ENCODE measurements at regions not wholly inside any gene's neighbourhood (a gene's known extent, or its start where the extent isn't known, plus 50 kb on each side); places are given as distances from the start of the nearest gene placed in this dataset.
"Not testable (repeated sequence)": the region's sequence is repeated elsewhere in the genome, so short reads cannot be mapped to it uniquely, and the experiment has no call there.

DNA sequence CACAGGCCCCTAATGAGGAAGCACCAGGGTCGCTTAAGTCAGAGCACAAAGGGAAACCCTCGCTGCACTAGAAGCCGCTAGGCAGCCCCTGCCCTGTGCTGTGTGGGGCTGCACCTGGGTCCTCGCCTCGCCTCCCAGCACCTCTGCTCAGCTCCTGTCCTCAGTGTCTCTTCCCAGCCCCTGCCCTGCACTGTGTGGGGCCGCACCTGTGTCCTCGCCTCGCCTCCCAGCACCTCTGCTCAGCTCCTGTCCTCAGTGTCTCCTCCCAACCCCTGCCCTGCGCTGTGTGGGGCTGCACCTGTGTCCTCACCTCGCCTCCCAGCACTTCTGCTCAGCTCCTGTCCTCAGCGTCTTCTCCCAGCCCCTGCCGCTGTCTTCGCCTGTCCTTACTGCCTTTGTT is 342.8 kb downstream of the EIPR1 start:
- no peak for DNase-seq

DNA sequence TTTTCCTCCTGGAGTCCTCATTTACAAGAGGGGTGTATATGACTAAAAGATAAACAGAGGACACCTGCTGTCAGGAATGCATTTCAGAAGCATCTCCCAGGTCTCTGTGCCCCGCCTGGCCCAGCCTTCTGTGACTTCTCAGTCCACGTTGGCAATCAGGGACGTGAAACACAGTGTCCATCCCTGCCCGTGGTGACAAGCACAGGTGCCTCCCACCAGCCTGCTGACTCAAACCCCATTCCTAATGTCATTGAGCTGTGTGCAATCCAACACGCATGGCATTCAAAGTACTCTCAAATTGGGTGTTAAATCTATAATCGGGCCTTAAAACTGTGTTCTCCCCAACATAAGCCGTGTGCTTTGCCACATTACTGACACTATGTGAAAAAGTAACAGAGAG is 343.2 kb downstream of the EIPR1 start:
- DNase-seq = no peak

DNA sequence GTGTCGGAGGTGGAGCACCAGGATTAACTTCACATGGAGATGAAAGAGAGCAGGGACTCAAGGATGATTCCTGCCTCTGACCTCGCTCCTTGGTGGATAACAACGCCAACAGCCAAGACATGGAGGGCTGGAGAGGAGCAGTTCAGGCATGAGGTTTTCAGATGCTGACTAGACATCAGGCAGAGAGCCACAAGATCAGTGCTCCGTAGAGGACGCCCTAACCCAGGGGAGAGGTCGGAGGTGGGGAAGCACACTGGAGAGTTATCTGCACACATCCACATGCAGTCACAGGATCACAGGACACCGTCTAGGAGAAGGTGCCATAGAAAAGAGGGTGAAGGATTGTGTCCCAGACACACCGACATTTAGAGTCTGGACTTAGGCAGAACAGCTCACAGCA is 344.3 kb downstream of the EIPR1 start:
- no peak for DNase-seq

DNA sequence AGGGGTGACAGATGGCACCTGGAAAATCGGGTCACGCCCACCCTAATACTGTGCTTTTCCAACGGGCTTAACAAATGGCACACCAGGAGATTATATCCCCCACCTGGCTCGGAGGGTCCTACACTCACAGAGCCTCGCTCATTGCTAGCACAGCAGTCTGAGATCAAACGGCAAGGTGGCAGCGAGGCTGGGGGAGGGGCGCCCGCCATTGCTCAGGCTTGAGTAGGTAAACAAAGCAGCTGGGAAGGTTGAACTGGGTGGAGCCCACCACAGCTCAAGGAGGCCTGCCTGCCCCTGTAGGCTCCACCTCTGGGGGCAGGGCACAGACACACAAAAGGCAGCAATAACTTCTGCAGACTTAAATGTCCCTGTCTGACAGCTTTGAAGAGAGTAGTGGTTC is 346.8 kb downstream of the EIPR1 start:
- DNase-seq = not testable (repeated sequence)

DNA sequence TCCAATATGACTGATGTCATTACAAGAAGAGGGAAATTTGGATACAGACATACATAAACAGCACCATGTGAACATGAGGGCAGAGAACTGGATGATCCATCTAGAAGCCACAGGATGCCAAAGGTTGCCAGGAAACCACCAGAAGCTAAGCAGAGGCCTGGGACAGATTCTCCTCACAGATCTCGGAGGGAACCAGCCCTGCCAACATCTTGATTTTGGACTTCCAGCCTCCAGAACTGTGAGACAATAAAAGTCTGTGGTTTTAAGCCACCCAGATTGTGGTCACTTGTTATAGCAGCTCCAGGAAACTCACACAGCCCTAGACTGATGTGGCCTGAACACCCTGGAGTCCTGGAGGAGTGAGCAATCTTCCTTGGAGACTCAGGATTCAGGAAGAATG is 351.6 kb downstream of the EIPR1 start:
- DNase-seq = peak; percentile 30

DNA sequence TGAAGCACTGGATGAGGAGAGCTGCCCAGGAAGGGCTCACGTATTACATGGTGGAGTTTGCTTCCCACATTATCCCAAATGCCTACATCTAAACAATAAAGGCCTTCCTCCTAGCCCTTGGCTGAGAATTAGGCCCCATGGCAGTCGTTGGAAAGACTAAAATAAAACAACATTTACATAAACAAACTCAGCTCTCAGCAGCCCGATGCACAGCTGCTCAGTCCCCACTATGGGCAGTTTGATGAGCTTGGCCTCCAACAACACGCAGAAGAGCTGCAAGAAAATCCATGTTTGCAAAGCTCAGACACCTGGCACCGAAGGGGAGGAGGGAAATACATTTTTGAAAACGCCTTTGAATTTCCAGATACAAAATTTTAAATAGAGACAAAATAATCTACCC is 352.4 kb downstream of the EIPR1 start:
- peak; percentile 86 for DNase-seq

DNA sequence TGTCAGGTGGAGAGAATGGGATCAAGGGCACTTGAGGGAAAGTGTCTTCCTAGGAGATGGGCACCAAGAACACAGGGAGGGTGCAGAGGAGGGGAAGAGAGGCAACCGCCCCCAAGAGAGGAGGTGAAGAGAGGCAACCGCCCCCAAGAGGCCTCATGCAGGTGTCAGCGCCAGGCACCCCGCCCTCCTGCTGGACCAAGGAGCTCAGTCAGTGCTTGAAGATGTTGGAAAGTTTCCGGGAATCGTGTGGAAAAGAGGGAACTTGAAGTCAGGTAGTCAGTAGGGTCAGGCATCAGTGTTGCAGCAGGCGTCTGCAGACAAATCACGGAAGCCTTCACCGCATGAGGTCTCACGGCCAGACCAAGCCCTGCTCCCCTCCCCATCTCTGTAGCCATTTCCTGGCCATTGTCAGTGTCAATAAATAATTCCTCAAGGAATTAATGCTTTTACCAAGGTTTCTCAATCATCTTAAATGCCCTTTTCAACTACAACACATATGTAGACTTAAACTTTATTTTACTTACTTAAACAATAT is 353.1 kb downstream of the EIPR1 start:
- DNase-seq = no peak

DNA sequence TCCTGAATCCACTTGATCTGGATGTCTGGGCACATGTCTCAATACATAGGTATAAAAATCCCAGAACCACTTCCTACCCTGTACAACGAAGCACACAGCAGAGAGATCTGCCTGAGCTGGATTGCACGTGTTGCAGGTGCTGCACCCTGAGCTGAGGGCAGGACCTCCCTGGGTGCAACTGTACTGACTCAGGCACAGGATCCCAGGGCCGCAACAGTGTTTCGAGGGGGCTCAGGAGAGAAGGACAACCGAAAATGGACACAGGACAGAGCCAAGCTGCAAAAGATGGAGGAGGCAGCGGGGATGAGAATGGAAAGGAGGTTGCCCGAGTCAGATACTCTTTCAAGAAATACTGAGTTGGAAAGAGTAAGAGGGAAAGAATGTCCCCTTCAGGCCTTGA is 354.1 kb downstream of the EIPR1 start:
- no peak for DNase-seq

DNA sequence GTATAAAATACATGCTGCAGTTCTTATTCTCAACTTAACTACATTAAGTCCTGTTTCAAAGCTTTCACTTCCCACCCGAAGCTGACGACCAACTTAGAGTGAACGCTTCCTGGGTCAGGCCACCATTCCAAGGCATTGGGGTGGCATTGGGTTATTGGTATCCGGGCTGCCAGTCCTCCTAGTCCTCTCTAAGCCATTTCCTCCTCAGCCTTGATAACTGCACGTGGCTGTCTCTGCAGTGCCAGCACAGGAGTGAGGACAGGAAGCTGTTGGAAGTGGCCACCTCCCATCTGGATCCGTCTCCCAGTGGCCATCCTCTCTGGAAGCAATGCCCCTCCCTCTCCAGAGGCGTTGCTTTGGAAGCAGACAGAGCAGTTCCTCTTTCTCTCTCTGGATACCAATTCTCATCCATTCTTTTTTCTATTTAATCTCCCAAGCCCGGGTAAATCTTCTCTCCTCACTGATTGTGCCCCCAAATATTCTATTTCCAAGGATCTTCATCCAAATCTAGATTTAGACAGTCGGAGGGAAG is 354.7 kb downstream of the EIPR1 start:
- no peak for DNase-seq

DNA sequence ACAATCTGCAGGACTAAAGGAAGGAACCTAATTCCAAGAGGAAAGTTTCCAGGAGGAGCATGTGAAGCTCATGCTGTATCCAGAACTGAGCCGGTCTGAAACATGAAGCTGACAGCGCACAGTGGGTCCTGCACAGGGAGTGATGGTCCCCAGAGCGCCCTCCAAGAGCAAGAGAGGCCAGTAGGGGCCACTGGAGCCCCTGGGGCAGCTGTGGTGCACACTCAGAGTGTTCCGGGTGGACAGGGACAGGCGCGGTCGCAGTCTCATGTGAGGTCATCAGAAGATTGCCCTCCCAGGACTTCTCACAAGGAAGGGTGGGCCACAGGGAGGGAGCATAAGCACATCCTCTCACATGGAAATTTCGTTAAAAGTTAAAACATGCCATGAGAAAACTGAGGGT is 355.9 kb downstream of the EIPR1 start:
- DNase-seq = no peak

DNA sequence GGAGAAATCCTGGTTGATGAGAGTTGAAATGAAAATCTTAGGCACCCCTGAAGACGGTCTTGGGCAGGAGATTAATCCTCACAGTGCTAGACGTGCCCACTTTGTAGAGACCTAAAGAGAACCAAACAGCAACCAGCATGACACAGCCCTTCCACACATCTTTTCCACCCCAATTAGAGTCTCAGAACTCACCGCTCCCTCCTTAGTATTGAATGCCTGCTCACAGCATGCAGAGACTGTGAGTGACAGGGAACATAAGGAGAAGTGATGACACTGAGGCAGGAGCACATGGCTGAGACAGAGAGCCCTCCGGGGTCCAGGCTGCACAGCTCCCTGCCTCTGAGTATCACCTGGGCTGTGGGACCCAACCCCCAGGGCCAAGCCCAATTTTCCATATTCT is 367.6 kb downstream of the EIPR1 start:
- no peak for DNase-seq

DNA sequence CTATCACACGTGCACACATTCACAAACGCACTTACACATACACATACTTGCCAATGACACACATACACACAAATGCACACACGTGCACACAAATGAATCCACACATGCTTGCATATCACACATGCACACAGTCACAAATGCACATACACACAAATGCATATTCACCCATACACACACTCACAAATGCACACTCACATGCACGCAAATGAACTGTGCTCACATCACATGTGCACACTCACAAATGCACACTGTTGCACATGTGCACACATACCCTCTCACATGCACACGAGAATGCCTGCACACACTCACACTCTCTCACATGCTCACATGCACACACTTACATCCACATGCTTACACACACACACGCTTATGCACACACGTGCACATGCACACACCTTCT is 368.1 kb downstream of the EIPR1 start:
- DNase-seq = no peak

DNA sequence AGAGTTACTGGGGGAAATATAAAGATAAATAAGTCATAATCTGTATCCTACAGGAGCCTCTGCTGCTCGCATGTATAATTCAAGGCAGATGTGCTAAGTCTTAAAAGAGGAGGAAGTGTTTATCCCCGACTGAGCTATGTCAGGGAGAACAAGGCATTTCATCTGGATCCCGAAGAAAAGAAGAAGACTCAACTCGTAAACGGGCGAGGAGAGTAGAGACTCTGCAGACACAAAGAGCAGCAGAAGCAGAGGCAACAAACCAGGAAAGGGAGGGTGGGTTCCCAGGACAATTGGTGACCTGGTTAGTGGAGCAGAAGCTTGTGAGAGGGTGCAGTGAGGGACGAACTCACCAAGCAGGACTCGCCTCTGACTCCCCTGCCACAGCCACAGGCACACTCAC is 368.6 kb downstream of the EIPR1 start:
- no peak for DNase-seq

DNA sequence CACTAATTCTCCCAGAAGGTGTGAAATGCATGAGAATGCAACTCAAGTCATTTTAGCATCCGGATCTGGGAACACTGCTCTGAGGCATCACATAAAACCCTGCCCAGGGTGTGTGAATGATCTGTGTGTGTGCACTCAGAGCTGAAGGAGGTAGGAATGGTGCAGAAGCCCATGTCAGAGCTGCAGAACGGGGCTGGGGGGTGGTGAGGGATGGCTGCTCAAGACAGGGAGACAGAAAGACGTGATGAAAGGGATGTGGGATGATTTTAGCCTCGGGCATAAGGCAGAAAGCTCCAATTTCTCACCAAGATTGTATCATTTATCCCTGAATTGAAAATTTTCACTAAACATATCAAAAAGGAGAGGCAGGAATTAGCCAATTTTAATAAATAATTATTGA is 369.1 kb downstream of the EIPR1 start:
- DNase-seq = no peak

DNA sequence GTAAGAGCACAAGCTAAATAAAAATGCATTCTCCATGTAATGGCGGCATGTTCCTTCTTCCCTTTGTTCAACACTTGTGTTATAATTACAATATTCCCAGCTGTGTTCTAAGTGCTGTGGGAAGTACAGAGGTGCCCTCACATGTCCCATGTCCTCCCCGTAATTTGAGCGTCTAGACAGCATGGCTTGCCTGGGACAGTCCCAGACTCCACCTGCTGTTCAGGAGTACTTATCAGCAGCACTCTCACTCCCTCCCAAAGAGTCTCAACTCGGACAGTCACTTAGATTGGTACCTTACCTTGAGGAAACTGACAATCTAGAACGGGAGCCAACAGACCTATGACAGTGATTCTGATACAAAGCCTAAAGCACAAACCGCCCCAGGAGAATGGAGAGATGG is 370.5 kb downstream of the EIPR1 start:
- no peak for DNase-seq

DNA sequence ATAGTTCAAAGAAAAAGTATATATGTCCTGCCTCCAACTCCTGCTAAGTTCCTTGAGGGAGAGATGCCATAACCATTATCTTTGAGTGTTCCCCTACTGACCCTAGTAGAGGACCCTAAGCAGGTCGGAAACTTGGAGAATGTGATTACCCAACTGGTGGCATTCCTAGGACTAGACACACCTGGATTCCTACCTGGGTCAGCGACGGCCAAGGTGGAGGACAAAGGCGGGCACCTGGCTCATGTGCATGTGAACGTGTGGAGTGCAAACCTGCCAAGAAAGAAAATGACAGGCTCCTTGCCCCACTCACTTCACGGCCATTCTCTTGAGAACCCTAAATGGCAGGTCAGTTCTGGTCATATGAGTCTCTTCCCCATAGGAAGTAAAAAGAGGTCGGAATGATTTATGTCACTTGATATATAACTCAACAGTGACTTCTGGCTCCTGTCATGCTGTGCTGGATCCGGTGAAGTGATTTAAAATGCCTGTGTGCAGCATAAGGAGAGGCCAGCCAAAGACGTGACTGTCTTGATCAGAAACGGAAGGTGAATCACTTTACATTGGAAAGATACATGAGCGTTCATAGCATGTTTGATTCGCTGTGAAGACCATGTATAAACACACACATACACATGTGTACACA is 371.6 kb downstream of the EIPR1 start:
- DNase-seq = no peak

DNA sequence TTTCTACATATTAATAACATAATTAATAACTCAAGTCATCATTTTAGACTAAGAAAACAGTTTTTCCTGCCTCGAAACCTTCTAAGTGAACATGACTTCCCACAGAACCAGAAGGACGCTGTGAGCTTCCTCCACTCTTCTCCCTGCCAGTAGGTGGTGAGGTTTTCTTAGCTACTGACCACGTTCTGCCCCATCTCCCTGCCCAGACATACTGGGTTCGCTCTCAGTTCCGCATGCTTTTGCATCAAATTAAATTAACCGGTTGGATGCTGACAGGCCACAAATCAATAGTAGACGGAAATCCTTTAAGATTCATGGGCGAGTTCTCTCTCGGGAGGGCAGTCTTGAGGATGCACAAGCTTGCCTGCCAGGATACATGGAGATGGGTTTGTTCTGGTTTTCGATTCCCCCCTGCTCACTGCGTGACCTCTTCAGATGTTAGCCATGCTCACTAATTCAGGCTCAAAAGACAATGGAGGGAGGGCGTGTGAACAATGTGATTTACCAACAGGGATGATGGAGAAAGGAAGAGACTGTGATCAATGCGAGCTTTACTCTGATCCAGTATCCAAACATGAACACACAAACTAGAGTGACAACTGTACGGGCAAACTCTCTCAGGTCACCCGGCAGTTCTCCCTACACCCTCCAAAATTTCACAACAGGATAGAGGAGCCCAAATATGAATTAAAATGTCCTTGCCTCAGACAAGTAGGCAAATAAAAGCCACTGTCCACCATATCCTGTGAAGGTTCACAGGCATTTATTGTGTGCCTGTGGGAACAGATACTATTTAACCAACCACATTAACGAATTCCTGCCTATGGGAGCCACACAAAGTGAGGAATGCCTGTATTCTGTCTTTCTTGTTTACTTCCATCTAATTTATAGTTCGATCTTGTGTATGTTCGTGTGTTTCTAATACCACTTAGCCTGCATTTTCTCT is 375.7 kb downstream of the EIPR1 start:
- no peak for DNase-seq

DNA sequence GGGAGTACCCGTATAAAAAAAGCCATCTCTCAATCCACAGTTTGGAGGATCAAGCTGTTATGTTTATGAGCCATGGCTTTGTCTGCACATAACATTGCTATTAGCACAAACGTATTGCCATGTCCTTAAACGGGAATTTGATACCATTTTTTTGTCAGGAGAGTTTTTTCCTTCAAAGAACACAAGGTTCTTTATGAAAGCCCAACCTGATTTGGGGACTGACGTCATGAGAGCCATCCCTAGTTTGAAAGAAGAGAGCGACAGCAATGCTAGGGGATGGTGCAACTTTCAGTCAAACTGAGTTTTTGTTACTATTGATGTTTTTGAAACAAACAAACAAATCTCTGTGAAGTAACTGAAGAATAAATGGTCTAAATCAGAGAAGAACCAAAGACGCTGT is 376.6 kb downstream of the EIPR1 start:
- DNase-seq = no peak

DNA sequence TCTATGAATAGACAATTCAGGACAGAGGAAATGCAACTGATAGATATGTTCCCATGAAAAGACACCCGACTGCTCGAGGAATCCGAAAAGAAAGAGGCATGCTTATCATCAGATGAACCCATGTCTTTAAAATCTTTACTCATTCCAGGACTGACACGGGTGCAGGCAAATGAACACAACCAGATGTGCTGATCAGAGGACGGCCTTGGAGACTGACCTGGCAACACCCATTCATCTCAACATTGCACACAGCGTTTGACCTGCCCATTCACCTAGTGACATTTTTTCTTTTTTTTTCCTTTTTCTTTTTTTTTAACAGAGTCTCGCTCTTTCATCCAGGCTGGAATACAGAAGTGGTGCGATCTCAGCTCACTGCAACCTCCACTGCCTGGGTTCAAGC is 377.5 kb downstream of the EIPR1 start:
- DNase-seq = no peak

DNA sequence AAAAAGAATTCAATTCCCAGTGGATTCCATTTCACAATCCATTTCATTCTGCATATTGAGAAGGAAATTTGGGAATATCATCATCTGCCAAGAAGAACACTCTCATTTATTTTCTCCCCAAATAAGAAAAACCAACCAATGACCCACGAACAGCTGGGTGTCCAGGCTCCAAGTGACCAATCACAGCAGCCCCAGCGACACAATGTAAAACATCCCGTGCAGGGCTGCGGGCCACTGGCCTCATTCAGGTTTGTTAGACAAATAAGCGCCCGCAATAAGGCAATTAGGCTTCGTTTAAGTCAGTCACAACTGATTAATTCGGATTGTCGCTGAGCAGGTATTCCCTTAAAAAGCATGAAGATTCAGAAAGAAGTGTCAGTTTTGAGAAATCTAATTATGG is 378.6 kb downstream of the EIPR1 start:
- no peak for DNase-seq

DNA sequence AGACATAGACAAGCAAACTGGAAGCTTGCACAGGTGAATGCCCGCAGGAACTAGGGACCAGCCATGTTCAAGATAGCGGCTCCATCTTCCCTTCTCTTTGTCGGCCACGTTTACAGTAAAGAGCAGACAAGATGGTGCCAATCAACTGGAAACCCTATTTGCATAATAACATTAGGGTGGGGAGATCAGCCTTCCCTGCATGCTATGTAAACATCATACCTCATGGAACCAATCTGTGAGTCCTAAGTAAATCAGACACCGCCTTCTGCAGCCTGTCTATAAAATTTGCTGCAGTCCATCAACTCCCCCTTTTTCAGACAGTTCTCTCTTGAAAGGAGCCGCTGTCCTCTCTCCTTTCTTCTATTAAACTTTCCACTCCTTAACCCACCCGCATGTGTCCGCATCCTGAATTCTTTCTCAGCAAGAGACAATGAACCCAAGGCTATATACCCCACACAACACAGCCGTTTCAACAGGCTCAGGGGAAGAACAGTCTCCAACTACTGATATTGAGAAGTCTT is 384.4 kb downstream of the EIPR1 start:
- DNase-seq = no peak

DNA sequence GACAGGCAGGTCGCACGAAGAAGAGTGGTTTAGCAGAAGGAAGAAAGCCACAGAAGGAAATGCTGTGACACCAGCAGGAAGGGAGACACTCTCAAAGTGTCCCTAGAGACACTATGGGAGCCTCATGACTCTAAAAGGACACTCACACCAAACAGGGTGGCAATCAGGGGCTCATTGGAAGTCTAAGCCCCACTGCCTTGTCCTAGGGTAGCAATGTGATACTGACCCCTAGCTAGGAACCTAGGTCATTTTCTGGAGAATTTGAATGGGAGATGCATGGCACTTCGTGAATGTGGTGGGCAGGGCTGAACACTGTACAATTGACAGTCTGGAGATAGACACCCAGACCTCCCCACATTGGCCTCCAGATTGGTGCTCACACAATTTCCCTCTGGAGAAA is 385.0 kb downstream of the EIPR1 start:
- DNase-seq = no peak

DNA sequence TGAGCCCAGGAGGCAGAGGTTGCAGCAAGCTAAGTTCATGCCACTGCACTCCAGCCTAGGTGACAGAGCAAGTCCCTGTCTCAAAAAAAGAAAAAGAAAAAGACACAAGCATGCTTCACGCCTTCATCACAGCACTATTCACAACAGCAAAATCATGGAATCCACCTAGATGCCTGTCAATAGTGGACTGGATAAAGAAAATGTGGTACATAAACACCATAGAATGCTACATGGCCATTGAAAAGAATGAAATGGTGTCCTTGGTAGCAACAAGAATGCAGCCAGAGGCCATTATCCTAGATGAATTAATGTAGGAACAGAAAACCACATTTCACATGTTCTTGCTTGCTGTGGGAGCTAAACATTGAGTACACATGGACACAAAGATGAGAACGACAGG is 392.6 kb downstream of the EIPR1 start:
- no peak for DNase-seq

DNA sequence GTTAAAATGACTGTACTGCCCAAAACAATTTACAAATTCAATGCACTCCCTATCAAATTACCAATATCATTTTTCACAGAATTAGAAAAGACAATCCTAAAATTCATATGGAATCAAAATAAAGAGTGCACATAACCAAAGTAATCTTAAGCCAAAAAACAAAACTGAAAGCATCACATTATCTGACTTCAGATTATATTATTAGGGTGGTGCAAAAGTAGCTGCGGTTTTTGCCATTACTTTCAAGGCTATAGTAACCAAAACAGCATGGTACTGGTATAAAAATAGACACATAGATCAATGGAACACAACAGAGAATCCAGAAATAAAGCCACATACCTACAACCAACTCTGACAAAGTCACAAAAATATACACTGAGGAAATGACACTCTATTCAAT is 396.6 kb downstream of the EIPR1 start:
- no peak for DNase-seq
